GM23338 (cell line): ENCODE measurements at regions not wholly inside any gene's neighbourhood (a gene's known extent, or its start where the extent isn't known, plus 50 kb on each side); places are given as distances from the start of the nearest gene placed in this dataset.

ENCODE experiments used
- ATAC-seq: fragments of 200-7000 bp; cut with Tn5 transposase; 3 replicates; pipeline ENCODE4 v1.9.1; 2020
- DNase-seq: peaks from one replicate; pipeline ENCODE4 v3.0.0-alpha.2; 2015; ENCODE audit warnings: low spot score
- H2AFZ ChIP-seq: fragments of 200-600 bp; sonication (generic); 2 replicates; pipeline ENCODE4 v1.8.0; 2016; ENCODE audit warnings: antibody characterized with exemption, mild to moderate bottlenecking, moderate library complexity
- H3F3A ChIP-seq: fragments of 200-600 bp; sonication (generic); replicated peaks from 2 replicates; pipeline ENCODE4 v1.8.0; 2017; ENCODE audit warnings: antibody characterized with exemption, mixed run types, low read depth
- H3K27ac ChIP-seq: fragments of 200-600 bp; sonication (generic); 2 replicates; pipeline ENCODE4 v1.6.1; 2016; ENCODE audit warnings: low read depth
- H3K27me3 ChIP-seq: fragments of 200-600 bp; sonication (generic); 2 replicates; pipeline ENCODE4 v1.8.0; 2016; ENCODE audit warnings: mild to moderate bottlenecking, mixed run types, moderate library complexity; ENCODE audit not compliant: insufficient read depth
- H3K36me3 ChIP-seq: fragments of 200-600 bp; sonication (generic); 2 replicates; pipeline ENCODE4 v1.8.0; 2016; ENCODE audit warnings: mild to moderate bottlenecking; ENCODE audit not compliant: insufficient read depth
- H3K4me1 ChIP-seq: fragments of 200-600 bp; sonication (generic); 2 replicates; pipeline ENCODE4 v1.8.0; 2016; ENCODE audit warnings: mild to moderate bottlenecking, moderate library complexity; ENCODE audit not compliant: insufficient read depth
- H3K4me2 ChIP-seq: fragments of 200-600 bp; sonication (generic); 2 replicates; pipeline ENCODE4 v1.7.1; 2017; ENCODE audit warnings: mixed run types
- H3K4me3 ChIP-seq: fragments of 200-600 bp; sonication (generic); 2 replicates; pipeline ENCODE4 v1.6.1; 2016; ENCODE audit warnings: mixed run types
- H3K79me2 ChIP-seq: fragments of 200-600 bp; sonication (generic); replicated peaks from 2 replicates; pipeline ENCODE4 v1.8.0; 2017; ENCODE audit warnings: mild to moderate bottlenecking; ENCODE audit not compliant: insufficient read depth
- H3K9me2 ChIP-seq: fragments of 200-600 bp; sonication (generic); 2 replicates; pipeline ENCODE4 v1.8.0; 2017; ENCODE audit not compliant: insufficient read depth
- H4K20me1 ChIP-seq: fragments of 200-600 bp; sonication (generic); replicated peaks from 2 replicates; pipeline ENCODE4 v1.8.0; 2017; ENCODE audit warnings: mild to moderate bottlenecking; ENCODE audit not compliant: insufficient read depth
- H3K27ac Mint-ChIP-seq: 2 replicates; pipeline ENCODE4 v1.8.0; 2020; ENCODE audit warnings: inconsistent platforms, mild to moderate bottlenecking, moderate library complexity, mixed read lengths
- H3K27me3 Mint-ChIP-seq: 3 replicates; pipeline ENCODE4 v1.8.0; 2022; ENCODE audit warnings: low read depth, mild to moderate bottlenecking, moderate library complexity, mixed read lengths, inconsistent platforms; ENCODE audit not compliant: insufficient read depth, poor library complexity
- H3K36me3 Mint-ChIP-seq: 3 replicates; pipeline ENCODE4 v1.8.0; 2021; ENCODE audit warnings: low read depth, mild to moderate bottlenecking, inconsistent platforms, moderate library complexity, mixed read lengths
- H3K4me1 Mint-ChIP-seq: 3 replicates; pipeline ENCODE4 v1.8.0; 2020; ENCODE audit warnings: mild to moderate bottlenecking, inconsistent platforms, mixed read lengths
- H3K4me3 Mint-ChIP-seq: 3 replicates; pipeline ENCODE4 v1.8.0; 2021; ENCODE audit warnings: moderate library complexity, mild to moderate bottlenecking, inconsistent platforms, mixed read lengths
- H3K9me3 Mint-ChIP-seq: 3 replicates; pipeline ENCODE4 v1.8.0; 2020; ENCODE audit warnings: moderate library complexity, mild to moderate bottlenecking, inconsistent platforms, mixed read lengths
- EZH2phosphoT487 ChIP-seq: fragments of 200-600 bp; sonication (generic); IDR thresholded peaks from one replicate; pipeline ENCODE4 v1.8.1; 2018; ENCODE audit warnings: antibody characterized with exemption; ENCODE audit not compliant: unreplicated experiment
- NANOG ChIP-seq: IDR thresholded peaks from 2 replicates; pipeline ENCODE4 v1.6.1; 2016; ENCODE audit warnings: antibody characterized with exemption, borderline replicate concordance
- STAT1 ChIP-seq: IDR thresholded peaks from one replicate; pipeline ENCODE4 v1.6.1; 2016; ENCODE audit warnings: antibody characterized with exemption; ENCODE audit not compliant: unreplicated experiment
- ZNF114 ChIP-seq: fragments of 250-450 bp; sonication (Bioruptor Pico); IDR thresholded peaks from 2 replicates; pipeline ENCODE4 v1.5.0; 2020; ENCODE audit warnings: mild to moderate bottlenecking, moderate library complexity
- ZNF331 ChIP-seq: fragments of 250-450 bp; sonication (Bioruptor Pico); IDR thresholded peaks from 2 replicates; pipeline ENCODE4 v1.5.0; 2020; ENCODE audit warnings: low read depth, mild to moderate bottlenecking, moderate library complexity
- TF ChIP-seq, protein P1 (sequence below): IDR thresholded peaks from one replicate; pipeline ENCODE4 v1.6.1; 2018; ENCODE audit warnings: antibody characterized with exemption; ENCODE audit not compliant: unreplicated experiment
- TF ChIP-seq, protein P2 (sequence below), 2 experiments: fragments of 200-600 bp in 1 of 2; sonication (generic) in 1 of 2; conservative IDR thresholded peaks; 2 replicates each; pipeline versions ENCODE4 v1.5.1 to v1.6.1; 2016 to 2017; ENCODE audit warnings: antibody characterized with exemption in 2 of 2, low read depth in 2 of 2, mild to moderate bottlenecking in 2 of 2, moderate library complexity in 1 of 2

DNA sequence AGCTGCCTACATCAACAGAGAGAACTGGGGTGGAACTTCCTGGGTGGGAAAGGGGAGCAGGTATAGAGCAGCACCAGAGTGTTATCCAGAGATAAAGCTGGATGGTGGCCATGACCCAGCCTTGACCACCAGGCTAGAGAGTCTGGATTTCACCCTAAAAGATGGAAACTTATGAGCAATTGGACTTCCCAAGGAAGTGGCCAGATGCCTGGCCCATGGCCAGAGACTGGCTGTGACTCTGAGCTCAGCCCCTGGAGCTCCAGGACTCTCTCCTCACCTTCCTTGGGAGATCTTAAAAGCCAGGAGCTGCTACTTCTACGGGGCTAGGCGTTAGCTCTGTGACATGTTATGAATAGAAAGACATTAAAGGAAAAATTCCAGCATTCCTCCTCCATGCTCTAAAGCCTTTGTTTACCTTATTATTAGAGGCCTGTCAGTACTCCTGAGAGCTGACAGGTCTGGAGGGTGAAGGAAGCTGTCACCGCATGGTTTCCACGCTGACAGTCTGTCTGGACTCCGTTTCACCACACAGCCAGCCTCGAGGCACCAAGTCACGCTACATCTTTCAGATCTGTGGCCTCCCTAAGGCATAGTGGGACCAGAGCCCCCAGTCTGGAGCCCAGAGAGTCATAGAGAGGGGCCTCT lies 260.0 kb upstream of the SIX2 start (continued):
- TF ChIP-seq, protein P1, sequence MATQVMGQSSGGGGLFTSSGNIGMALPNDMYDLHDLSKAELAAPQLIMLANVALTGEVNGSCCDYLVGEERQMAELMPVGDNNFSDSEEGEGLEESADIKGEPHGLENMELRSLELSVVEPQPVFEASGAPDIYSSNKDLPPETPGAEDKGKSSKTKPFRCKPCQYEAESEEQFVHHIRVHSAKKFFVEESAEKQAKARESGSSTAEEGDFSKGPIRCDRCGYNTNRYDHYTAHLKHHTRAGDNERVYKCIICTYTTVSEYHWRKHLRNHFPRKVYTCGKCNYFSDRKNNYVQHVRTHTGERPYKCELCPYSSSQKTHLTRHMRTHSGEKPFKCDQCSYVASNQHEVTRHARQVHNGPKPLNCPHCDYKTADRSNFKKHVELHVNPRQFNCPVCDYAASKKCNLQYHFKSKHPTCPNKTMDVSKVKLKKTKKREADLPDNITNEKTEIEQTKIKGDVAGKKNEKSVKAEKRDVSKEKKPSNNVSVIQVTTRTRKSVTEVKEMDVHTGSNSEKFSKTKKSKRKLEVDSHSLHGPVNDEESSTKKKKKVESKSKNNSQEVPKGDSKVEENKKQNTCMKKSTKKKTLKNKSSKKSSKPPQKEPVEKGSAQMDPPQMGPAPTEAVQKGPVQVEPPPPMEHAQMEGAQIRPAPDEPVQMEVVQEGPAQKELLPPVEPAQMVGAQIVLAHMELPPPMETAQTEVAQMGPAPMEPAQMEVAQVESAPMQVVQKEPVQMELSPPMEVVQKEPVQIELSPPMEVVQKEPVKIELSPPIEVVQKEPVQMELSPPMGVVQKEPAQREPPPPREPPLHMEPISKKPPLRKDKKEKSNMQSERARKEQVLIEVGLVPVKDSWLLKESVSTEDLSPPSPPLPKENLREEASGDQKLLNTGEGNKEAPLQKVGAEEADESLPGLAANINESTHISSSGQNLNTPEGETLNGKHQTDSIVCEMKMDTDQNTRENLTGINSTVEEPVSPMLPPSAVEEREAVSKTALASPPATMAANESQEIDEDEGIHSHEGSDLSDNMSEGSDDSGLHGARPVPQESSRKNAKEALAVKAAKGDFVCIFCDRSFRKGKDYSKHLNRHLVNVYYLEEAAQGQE = no peak
- TF ChIP-seq ZNF331 (CRISPR knock-in tag) (no peak), ZNF114 (CRISPR knock-in tag) (no peak)

DNA sequence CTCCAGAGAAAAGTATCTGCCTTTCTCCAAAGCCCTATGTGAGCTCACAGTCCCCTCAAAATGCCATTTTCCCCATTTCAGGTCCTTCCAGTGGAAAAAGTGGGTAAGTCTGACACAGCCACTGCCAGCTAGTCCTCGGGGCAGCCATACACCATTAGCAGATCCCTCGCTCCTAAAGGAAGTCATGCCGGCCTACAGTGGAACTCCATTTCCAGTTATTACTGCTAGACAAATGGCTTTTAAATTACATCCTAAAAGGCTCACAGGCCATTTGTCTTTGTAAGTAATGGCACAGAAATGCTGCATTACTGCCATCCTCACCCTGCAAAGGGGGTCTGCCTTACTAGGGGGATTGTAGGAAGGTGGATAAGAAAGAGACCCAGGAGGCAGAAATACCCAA lies 259.4 kb upstream of the SIX2 start:
- Mint-ChIP-seq H3K4me3 (no peak overlapping the region), H3K4me1 (peaks cover 21% of the 10 kb centered on the region), H3K36me3 (peaks cover 3% of the 10 kb centered on the region; the same call in 1 of the 3 replicates), H3K27me3 (peaks cover 5% of the 10 kb centered on the region), H3K27ac (no peak overlapping the region), H3K9me3 (0 out of 3 replicates have a peak, but pooled peaks cover 4% of the 10 kb centered on the region)
- ATAC-seq = no peak
- Histone ChIP-seq H3K4me3 (no peak overlapping the region), H3K4me2 (no peak overlapping the region), H4K20me1 (no peaks in the 10 kb centered on the region), H3K9me2 (0 out of 2 replicates have a peak, but pooled peaks cover 3% of the 10 kb centered on the region), H3K27ac (no peak overlapping the region), H3K4me1 (no peaks in the 10 kb centered on the region), H3K27me3 (no peaks in the 10 kb centered on the region), H3K36me3 (no peaks in the 10 kb centered on the region), H3F3A (no peaks in the 10 kb centered on the region), H3K79me2 (no peaks in the 10 kb centered on the region), H2AFZ (no peak overlapping the region; the same call in 1 of the 2 replicates)
- no peak for TF ChIP-seq ZNF331 (CRISPR knock-in tag)
- TF ChIP-seq, protein P2, sequence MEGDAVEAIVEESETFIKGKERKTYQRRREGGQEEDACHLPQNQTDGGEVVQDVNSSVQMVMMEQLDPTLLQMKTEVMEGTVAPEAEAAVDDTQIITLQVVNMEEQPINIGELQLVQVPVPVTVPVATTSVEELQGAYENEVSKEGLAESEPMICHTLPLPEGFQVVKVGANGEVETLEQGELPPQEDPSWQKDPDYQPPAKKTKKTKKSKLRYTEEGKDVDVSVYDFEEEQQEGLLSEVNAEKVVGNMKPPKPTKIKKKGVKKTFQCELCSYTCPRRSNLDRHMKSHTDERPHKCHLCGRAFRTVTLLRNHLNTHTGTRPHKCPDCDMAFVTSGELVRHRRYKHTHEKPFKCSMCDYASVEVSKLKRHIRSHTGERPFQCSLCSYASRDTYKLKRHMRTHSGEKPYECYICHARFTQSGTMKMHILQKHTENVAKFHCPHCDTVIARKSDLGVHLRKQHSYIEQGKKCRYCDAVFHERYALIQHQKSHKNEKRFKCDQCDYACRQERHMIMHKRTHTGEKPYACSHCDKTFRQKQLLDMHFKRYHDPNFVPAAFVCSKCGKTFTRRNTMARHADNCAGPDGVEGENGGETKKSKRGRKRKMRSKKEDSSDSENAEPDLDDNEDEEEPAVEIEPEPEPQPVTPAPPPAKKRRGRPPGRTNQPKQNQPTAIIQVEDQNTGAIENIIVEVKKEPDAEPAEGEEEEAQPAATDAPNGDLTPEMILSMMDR (conservative IDR thresholded peaks at IDR 0.05; ENCODE audit: low read depth in 2 of 2) = no peak
- DNase-seq = no peak

DNA sequence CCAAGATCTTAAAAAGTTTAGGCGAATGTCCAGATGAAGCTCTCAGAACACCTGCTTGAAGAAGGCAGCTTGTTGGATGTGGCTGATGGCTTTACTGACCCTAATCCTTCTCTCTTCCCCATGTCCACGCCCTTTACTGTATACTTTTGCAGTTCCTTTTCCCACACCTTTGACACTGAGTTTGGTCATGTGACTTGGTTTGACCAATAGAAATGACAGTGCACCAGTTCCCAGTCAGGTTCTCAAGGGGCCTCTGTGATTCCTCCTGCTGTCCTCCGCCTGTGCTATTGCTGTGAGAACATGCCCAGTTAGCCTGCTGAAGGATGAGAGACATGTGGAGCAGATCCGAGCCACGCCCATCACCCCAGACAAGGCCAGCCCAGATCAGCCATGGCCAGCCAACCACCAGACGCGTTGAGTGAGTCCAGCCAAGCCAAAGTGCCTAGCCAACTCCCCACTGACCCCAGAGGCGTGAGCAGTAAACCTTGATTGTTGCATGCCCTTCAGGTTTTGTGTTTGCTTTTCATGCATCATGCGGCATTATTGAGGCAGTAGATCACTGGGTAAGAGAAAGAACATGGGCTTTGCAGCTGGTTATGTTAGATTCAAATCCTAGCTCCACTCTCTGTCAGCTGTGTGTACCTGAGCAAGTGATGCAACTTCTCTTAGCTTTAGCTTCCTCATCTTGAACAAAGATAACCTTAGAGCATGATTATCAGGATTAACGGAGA lies 258.0 kb upstream of the SIX2 start:
- no peaks in the 10 kb centered on the region for H3K36me3 ChIP-seq
- no peak for DNase-seq
- Mint-ChIP-seq H3K9me3 (peaks cover 4% of the 10 kb centered on the region; the same call in 1 of the 3 replicates), H3K36me3 (peaks cover 3% of the 10 kb centered on the region; the same call in 1 of the 3 replicates), H3K27me3 (peaks cover 5% of the 10 kb centered on the region), H3K4me3 (no peak overlapping the region), H3K27ac (no peak overlapping the region), H3K4me1 (peaks cover 24% of the 10 kb centered on the region)
- H3K4me1 ChIP-seq = no peaks in the 10 kb centered on the region
- ATAC-seq = no peak
- 0 out of 2 replicates have a peak, but pooled peaks cover 3% of the 10 kb centered on the region for H3K9me2 ChIP-seq
- H3K4me3 ChIP-seq = no peak overlapping the region
- no peak overlapping the region for H3K27ac ChIP-seq
- no peaks in the 10 kb centered on the region for H3K79me2 ChIP-seq
- no peak overlapping the region for H3K4me2 ChIP-seq
- H3K27me3 ChIP-seq = no peaks in the 10 kb centered on the region
- no peaks in the 10 kb centered on the region for H3F3A ChIP-seq
- no peaks in the 10 kb centered on the region for H4K20me1 ChIP-seq
- H2AFZ ChIP-seq = no peak overlapping the region; the same call in 1 of the 2 replicates
- TF ChIP-seq EZH2phosphoT487 = no peak
- no peak for TF ChIP-seq NANOG
- TF ChIP-seq, protein P1 = no peak
- TF ChIP-seq STAT1 = no peak
- no peak for TF ChIP-seq ZNF114 (CRISPR knock-in tag)
